Left ventricle myocardium inferior (tissue), 1 donor: ENCODE measurements at regions not wholly inside any gene's neighbourhood (a gene's known extent, or its start where the extent isn't known, plus 50 kb on each side); places are given as distances from the start of the nearest gene placed in this dataset.

Experiments
- DNase-seq: peaks from one replicate; pipeline ENCODE4 v3.0.0-alpha.2; 2020
- H3K27ac ChIP-seq: fragments of 200-600 bp; replicated peaks from 2 replicates; pipeline ENCODE4 v1.8.0; 2021
- H3K27me3 ChIP-seq: fragments of 200-600 bp; 2 replicates; pipeline ENCODE4 v1.8.0; 2021; ENCODE audit warnings: low read depth
- H3K36me3 ChIP-seq: fragments of 200-600 bp; 2 replicates; pipeline ENCODE4 v1.8.0; 2021
- H3K4me1 ChIP-seq: fragments of 200-600 bp; 2 replicates; pipeline ENCODE4 v1.8.0; 2021
- H3K4me3 ChIP-seq: fragments of 200-600 bp; 2 replicates; pipeline ENCODE4 v1.8.0; 2021; ENCODE audit warnings: mild to moderate bottlenecking, moderate library complexity
- H3K9me3 ChIP-seq: fragments of 200-600 bp; replicated peaks from 2 replicates; pipeline ENCODE4 v1.8.0; 2021
- intact Hi-C: fragments of 100-400 bp; cut with micrococcal nuclease; formaldehyde crosslinking; loops from one replicate; pipeline ENCODE4 v1.11.0; 2022
- TF ChIP-seq, protein P1 (sequence below): fragments of 200-600 bp; IDR thresholded peaks from 2 replicates; pipeline ENCODE4 v1.8.0; 2021; ENCODE audit warnings: antibody characterized with exemption, mild to moderate bottlenecking, borderline replicate concordance
- donor health status: DM: no; HTN: yes; CAD: no; lungs with severe emphysema.

GRCh38 chr10:121110369-121110768 is 259.2 kb downstream of the WDR11 start:
- Histone ChIP-seq H3K36me3 (no peaks in the 10 kb centered on the region), H3K27ac (no peak overlapping the region), H3K4me1 (no peaks in the 10 kb centered on the region), H3K9me3 (no peaks in the 10 kb centered on the region), H3K4me3 (no peak overlapping the region), H3K27me3 (peaks cover 30% of the 10 kb centered on the region)
- intact Hi-C loops, result no loop called here
- TF ChIP-seq, protein P1, sequence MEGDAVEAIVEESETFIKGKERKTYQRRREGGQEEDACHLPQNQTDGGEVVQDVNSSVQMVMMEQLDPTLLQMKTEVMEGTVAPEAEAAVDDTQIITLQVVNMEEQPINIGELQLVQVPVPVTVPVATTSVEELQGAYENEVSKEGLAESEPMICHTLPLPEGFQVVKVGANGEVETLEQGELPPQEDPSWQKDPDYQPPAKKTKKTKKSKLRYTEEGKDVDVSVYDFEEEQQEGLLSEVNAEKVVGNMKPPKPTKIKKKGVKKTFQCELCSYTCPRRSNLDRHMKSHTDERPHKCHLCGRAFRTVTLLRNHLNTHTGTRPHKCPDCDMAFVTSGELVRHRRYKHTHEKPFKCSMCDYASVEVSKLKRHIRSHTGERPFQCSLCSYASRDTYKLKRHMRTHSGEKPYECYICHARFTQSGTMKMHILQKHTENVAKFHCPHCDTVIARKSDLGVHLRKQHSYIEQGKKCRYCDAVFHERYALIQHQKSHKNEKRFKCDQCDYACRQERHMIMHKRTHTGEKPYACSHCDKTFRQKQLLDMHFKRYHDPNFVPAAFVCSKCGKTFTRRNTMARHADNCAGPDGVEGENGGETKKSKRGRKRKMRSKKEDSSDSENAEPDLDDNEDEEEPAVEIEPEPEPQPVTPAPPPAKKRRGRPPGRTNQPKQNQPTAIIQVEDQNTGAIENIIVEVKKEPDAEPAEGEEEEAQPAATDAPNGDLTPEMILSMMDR, result no peak
- no peak for DNase-seq

GRCh38 chr10:121112136-121112535 is 261.0 kb downstream of the WDR11 start:
- Histone ChIP-seq H3K27me3 (peaks cover 38% of the 10 kb centered on the region), H3K36me3 (no peaks in the 10 kb centered on the region), H3K9me3 (peaks cover 15% of the 10 kb centered on the region), H3K27ac (no peak overlapping the region), H3K4me3 (no peak overlapping the region), H3K4me1 (no peaks in the 10 kb centered on the region)
- TF ChIP-seq, protein P1, result no peak
- no peak for DNase-seq
- intact Hi-C loops, result no loop called here

DNA sequence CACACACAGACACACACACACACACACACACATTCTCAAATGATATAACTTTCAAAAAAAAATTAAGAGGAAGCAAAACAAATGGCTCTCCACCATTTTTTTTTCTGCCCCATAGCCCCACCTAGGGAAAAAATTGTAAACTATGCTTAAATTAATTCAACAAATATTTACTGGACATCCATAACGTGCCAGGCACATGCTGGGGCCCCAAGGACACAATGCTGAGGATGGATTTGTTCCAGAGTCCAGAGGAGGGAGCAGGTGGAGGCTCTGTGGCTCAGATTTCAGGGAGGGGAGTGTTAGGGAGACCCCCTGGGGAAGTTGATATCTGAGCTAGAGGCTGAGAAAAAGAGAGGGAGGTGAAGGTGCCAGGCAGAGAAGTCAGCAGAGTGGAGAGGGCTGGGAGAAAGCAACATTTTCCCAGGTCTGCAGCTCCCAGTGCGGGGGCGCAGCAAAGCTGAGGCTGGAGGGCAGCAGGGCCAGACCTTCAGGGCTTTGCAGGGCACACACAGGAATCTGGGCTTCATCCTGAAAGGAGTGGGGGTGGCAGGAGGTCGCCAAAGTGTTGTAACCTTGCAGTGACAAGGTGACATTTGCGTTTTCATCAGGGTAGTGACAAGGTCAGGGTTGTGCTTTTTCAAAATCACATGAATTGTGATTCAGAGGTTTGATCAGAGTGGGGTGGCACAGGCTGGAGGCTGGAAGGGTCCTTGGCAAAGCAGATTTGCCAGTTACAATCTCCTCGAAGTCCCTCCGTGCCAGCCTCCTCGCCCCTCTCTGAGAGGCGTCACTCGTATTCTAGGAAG is 261.6 kb downstream of the WDR11 start:
- H3K27ac ChIP-seq, result no peak overlapping the region
- TF ChIP-seq, protein P1, result no peak
- peaks cover 37% of the 10 kb centered on the region for H3K27me3 ChIP-seq
- H3K4me1 ChIP-seq, result no peaks in the 10 kb centered on the region
- H3K9me3 ChIP-seq, result peaks cover 18% of the 10 kb centered on the region
- no peak for DNase-seq
- no peak overlapping the region for H3K4me3 ChIP-seq
- intact Hi-C loops, result no loop called here
- H3K36me3 ChIP-seq, result no peaks in the 10 kb centered on the region

GRCh38 chr10:121113385-121113696 is 262.2 kb downstream of the WDR11 start:
- no peak overlapping the region for H3K27ac ChIP-seq
- H3K9me3 ChIP-seq, result peaks cover 18% of the 10 kb centered on the region
- H3K36me3 ChIP-seq, result no peaks in the 10 kb centered on the region
- intact Hi-C loops, result no loop called here
- peaks cover 34% of the 10 kb centered on the region for H3K27me3 ChIP-seq
- H3K4me1 ChIP-seq, result no peaks in the 10 kb centered on the region
- TF ChIP-seq, protein P1, result no peak
- H3K4me3 ChIP-seq, result no peak overlapping the region
- no peak for DNase-seq

GRCh38 chr10:121113911-121114310 is 262.7 kb downstream of the WDR11 start:
- H3K27ac ChIP-seq, result no peak overlapping the region
- intact Hi-C loops, result no loop called here
- no peaks in the 10 kb centered on the region for H3K4me1 ChIP-seq
- H3K9me3 ChIP-seq, result peaks cover 18% of the 10 kb centered on the region
- no peak overlapping the region for H3K4me3 ChIP-seq
- H3K36me3 ChIP-seq, result no peaks in the 10 kb centered on the region
- H3K27me3 ChIP-seq, result peaks cover 34% of the 10 kb centered on the region
- TF ChIP-seq, protein P1, result no peak
- no peak for DNase-seq
